PC-3 (cell line): ENCODE measurements at regions not wholly inside any gene's neighbourhood (a gene's known extent, or its start where the extent isn't known, plus 50 kb on each side); places are given as distances from the start of the nearest gene placed in this dataset.

ENCODE experiments used
- ATAC-seq: fragments of 200-7000 bp; cut with Tn5 transposase; 2 replicates; pipeline ENCODE4 v1.9.1; 2020; ENCODE audit warnings: mild to moderate bottlenecking, moderate library complexity
- BruUV-seq: library from RNA; stranded (reverse); fragments of 400-500 nt; replicated peaks from 2 replicates; lab custom pipeline; 2021; lab: Mats Ljungman, UMichigan
- CTCF ChIA-PET: fragments of 300-600 bp; sonication (Branson Sonifier 250); formaldehyde crosslinking; loops from one replicate; lab custom pipeline; 2022; ENCODE audit warnings: antibody characterized with exemption; lab: Charles Lee
- POLR2A ChIA-PET: fragments of 300-600 bp; sonication (Branson Sonifier 250); formaldehyde crosslinking; loops from one replicate; lab custom pipeline; 2022; ENCODE audit warnings: antibody characterized with exemption; ENCODE audit not compliant: unreplicated experiment; lab: Charles Lee
- DNase-seq: peaks from one replicate; pipeline ENCODE4 v3.0.0-alpha.2; 2015
- H2AFZ ChIP-seq: fragments of 300-600 bp; sonication (generic); 2 replicates; pipeline ENCODE4 v1.6.0; 2016; ENCODE audit warnings: antibody characterized with exemption, low read length
- H3F3A ChIP-seq: fragments of 300-600 bp; sonication (generic); one replicate; pipeline ENCODE4 v1.6.0; 2017; ENCODE audit warnings: antibody characterized with exemption, low read length, control low read depth, mild to moderate bottlenecking; ENCODE audit not compliant: unreplicated experiment
- H3K27ac ChIP-seq: fragments of 300-600 bp; sonication (generic); 2 replicates; pipeline ENCODE4 v1.5.1; 2016; ENCODE audit warnings: mild to moderate bottlenecking, low read length
- H3K27me3 ChIP-seq: fragments of 300-600 bp; sonication (generic); 2 replicates; pipeline ENCODE4 v1.6.1; 2016; ENCODE audit warnings: low read length, mixed read lengths
- H3K36me3 ChIP-seq: fragments of 300-600 bp; sonication (generic); 2 replicates; pipeline ENCODE4 v1.6.1; 2016; ENCODE audit warnings: low read depth, mixed run types, low read length, mixed read lengths
- H3K4me1 ChIP-seq: fragments of 300-600 bp; sonication (generic); 2 replicates; pipeline ENCODE4 v1.5.1; 2016; ENCODE audit warnings: low read length; ENCODE audit not compliant: insufficient read depth
- H3K4me2 ChIP-seq: fragments of 300-600 bp; sonication (generic); 2 replicates; pipeline ENCODE4 v1.6.0; 2016; ENCODE audit warnings: low read length
- H3K4me3 ChIP-seq: fragments of 300-600 bp; sonication (generic); 2 replicates; pipeline ENCODE4 v1.5.1; 2016; ENCODE audit warnings: mild to moderate bottlenecking, low read length, mixed read lengths
- H3K79me2 ChIP-seq: fragments of 300-600 bp; sonication (generic); 2 replicates; pipeline ENCODE4 v1.6.1; 2017; ENCODE audit warnings: low read length, mixed read lengths
- H3K9ac ChIP-seq: fragments of 300-600 bp; sonication (generic); 2 replicates; pipeline ENCODE4 v1.6.0; 2016; ENCODE audit warnings: mild to moderate bottlenecking, low read length
- H3K9me2 ChIP-seq: fragments of 300-600 bp; sonication (generic); replicated peaks from 2 replicates; pipeline ENCODE4 v1.6.1; 2016; ENCODE audit warnings: mixed run types, low read length, mixed read lengths
- H3K9me3 ChIP-seq: fragments of 300-600 bp; sonication (generic); 2 replicates; pipeline ENCODE4 v1.6.1; 2016; ENCODE audit warnings: low read length, mixed read lengths
- H4K20me1 ChIP-seq: fragments of 300-600 bp; sonication (generic); 2 replicates; pipeline ENCODE4 v1.6.1; 2016; ENCODE audit warnings: low read length, mixed read lengths
- EZH2 ChIP-seq: fragments of 300-600 bp; sonication (generic); IDR thresholded peaks from one replicate; pipeline ENCODE4 v1.6.1; 2017; ENCODE audit warnings: antibody characterized with exemption, mild to moderate bottlenecking, low read length; ENCODE audit not compliant: unreplicated experiment
- EZH2phosphoT487 ChIP-seq: fragments of 300-600 bp; sonication (generic); IDR thresholded peaks from 2 replicates; pipeline ENCODE4 v1.6.1; 2018; ENCODE audit warnings: mild to moderate bottlenecking, antibody characterized with exemption, low read length, borderline replicate concordance
- intact Hi-C: fragments of 100-400 bp; cut with micrococcal nuclease; formaldehyde crosslinking; loops from 2 replicates; pipeline ENCODE4 v1.9.0; 2023
- TF ChIP-seq, protein P1 (sequence below): fragments of 300-600 bp; sonication (generic); conservative IDR thresholded peaks from 2 replicates; pipeline ENCODE4 v1.5.1; 2017; ENCODE audit warnings: antibody characterized with exemption, low read depth, mild to moderate bottlenecking, low read length

- Histone ChIP-seq H3K27ac (no peak overlapping the region), H3K4me1 (0 out of 2 replicates have a peak, but pooled peaks cover 3% of the 10 kb centered on the region), H3K9me3 (no peaks in the 10 kb centered on the region), H4K20me1 (no peaks in the 10 kb centered on the region), H3K79me2 (no peaks in the 10 kb centered on the region), H3K9me2 (no peaks in the 10 kb centered on the region), H3K36me3 (no peaks in the 10 kb centered on the region), H3K27me3 (no peaks in the 10 kb centered on the region), H3K4me3 (no peak overlapping the region), H3K4me2 (no peak overlapping the region), H2AFZ (no peak overlapping the region), H3F3A (no peaks in the 10 kb centered on the region), H3K9ac (no peak overlapping the region)
- CTCF ChIA-PET = interaction anchor here (1.2 kb wide), 1 partner anchor 117 kb away, joined by 11 read pairs; no protein-coding TSS in a partner anchor
- POLR2A ChIA-PET = no interaction called here
- intact Hi-C loops = loop anchor here (1.0 kb wide), 2 partner anchors 33 to 118 kb away; no protein-coding TSS in a partner anchor
- ATAC-seq = peak; percentile 82
- TF ChIP-seq, protein P1, sequence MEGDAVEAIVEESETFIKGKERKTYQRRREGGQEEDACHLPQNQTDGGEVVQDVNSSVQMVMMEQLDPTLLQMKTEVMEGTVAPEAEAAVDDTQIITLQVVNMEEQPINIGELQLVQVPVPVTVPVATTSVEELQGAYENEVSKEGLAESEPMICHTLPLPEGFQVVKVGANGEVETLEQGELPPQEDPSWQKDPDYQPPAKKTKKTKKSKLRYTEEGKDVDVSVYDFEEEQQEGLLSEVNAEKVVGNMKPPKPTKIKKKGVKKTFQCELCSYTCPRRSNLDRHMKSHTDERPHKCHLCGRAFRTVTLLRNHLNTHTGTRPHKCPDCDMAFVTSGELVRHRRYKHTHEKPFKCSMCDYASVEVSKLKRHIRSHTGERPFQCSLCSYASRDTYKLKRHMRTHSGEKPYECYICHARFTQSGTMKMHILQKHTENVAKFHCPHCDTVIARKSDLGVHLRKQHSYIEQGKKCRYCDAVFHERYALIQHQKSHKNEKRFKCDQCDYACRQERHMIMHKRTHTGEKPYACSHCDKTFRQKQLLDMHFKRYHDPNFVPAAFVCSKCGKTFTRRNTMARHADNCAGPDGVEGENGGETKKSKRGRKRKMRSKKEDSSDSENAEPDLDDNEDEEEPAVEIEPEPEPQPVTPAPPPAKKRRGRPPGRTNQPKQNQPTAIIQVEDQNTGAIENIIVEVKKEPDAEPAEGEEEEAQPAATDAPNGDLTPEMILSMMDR = peak; percentile 61
- TF ChIP-seq EZH2 (no peak), EZH2phosphoT487 (no peak)
- BruUV-seq = no TSS peak
- DNase-seq = peak; percentile 39
Measured at GRCh38 chr5:28779161-28779754, 1740.9 kb upstream of the CDH9 start.

GRCh38 chr5:28770307-28770706, 1731.9 kb upstream of the CDH9 start:
- DNase-seq (no peak), ATAC-seq (no peak)
- Histone ChIP-seq H3K79me2 (no peaks in the 10 kb centered on the region), H3K4me2 (no peak overlapping the region), H3K36me3 (no peaks in the 10 kb centered on the region), H3K4me3 (no peak overlapping the region), H3K9me3 (no peaks in the 10 kb centered on the region), H3K27me3 (no peaks in the 10 kb centered on the region), H3F3A (no peaks in the 10 kb centered on the region), H3K9ac (no peak overlapping the region), H2AFZ (no peak overlapping the region), H3K4me1 (no peaks in the 10 kb centered on the region), H3K27ac (no peak overlapping the region), H3K9me2 (no peaks in the 10 kb centered on the region), H4K20me1 (no peaks in the 10 kb centered on the region)
- TF ChIP-seq, protein P1 = no peak
- no peak for TF ChIP-seq EZH2phosphoT487
- TF ChIP-seq EZH2 = no peak
- intact Hi-C loops = no loop called here
- ChIA-PET CTCF (no interaction called here), POLR2A (no interaction called here)
- no TSS peak for BruUV-seq

DNA sequence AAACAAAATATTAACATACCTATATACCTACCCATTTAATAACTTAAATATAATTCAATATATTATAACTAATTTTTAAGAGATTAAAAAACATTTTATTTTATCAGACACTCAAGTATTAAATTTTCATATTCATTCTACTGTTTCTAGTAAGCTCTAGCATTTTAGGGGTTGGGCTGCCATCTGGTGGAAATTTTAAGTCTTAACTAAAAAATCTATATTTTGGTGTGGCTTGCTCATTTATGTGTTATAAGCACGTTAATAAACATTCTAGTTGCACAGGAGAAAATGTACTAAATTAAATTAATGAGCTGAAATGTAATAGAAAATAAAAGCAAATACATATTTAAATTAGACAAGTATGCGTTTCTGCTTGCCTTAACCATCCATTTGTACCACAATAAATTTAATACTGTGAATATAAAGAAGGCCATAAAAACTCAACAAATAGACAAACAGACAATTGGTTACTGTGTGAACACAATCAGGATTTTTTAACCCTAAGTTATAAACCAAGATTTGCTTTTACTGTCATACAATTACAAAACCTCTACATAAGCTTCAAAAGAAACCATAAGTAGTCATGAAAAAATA, 1728.3 kb upstream of the CDH9 start:
- Histone ChIP-seq H3K27me3 (no peaks in the 10 kb centered on the region), H3K4me1 (peaks cover 7% of the 10 kb centered on the region), H3K9ac (no peak overlapping the region), H2AFZ (no peak overlapping the region), H3K9me3 (no peaks in the 10 kb centered on the region), H3F3A (no peaks in the 10 kb centered on the region), H3K27ac (no peak overlapping the region), H3K4me2 (no peak overlapping the region), H3K79me2 (no peaks in the 10 kb centered on the region), H3K9me2 (no peaks in the 10 kb centered on the region), H4K20me1 (no peaks in the 10 kb centered on the region), H3K4me3 (no peak overlapping the region), H3K36me3 (no peaks in the 10 kb centered on the region)
- ATAC-seq (peak; percentile 33; the same call in 1 of the 2 replicates), DNase-seq (peak; percentile 73)
- TF ChIP-seq, protein P1 = peak; percentile 64
- TF ChIP-seq EZH2phosphoT487 = no peak
- intact Hi-C loops = loop anchor here (1.0 to 10.0 kb wide), 7 partner anchors 184 to 1744 kb away; no protein-coding TSS in a partner anchor
- POLR2A ChIA-PET = no interaction called here
- no TSS peak for BruUV-seq
- CTCF ChIA-PET = interaction anchor here (0.6 kb wide), 1 partner anchor 293 kb away, joined by 4 read pairs; no protein-coding TSS in a partner anchor
